ENCODE measurements at regions not wholly inside any gene's neighbourhood (a gene's known extent, or its start where the extent isn't known, plus 50 kb on each side); places are given as distances from the start of the nearest gene placed in this dataset.
"Not testable (repeated sequence)": the region's sequence is repeated elsewhere in the genome, so short reads cannot be mapped to it uniquely, and the experiment has no call there.

- DNase-seq (ENCODE audit: low read depth in 2 of 2) = no peak
- TF ChIP-seq CTCF (IDR thresholded peaks at IDR 0.05; ENCODE audit: low read depth, low read length) = no peak
- H3K4me3 ChIP-seq (replicated peaks in 1 of 2; ENCODE audit: low read depth in 2 of 2, low read length in 2 of 2) = no peak overlapping the region
These were observed 73.3 kb downstream of the OLFM4 start for GRCh38 chr13:53101883-53102282.

- DNase-seq (ENCODE audit: low read depth in 2 of 2) = no peak
- no peak for TF ChIP-seq CTCF (IDR thresholded peaks at IDR 0.05; ENCODE audit: low read depth, low read length)
- no peak overlapping the region for H3K4me3 ChIP-seq (replicated peaks in 1 of 2; ENCODE audit: low read depth in 2 of 2, low read length in 2 of 2)
These were observed 75.5 kb downstream of the OLFM4 start for GRCh38 chr13:53104136-53104535.

- H3K4me3 ChIP-seq (replicated peaks in 1 of 2; ENCODE audit: low read depth in 2 of 2, low read length in 2 of 2) = no peak overlapping the region
- TF ChIP-seq CTCF (IDR thresholded peaks at IDR 0.05; ENCODE audit: low read depth, low read length) = no peak
These were observed 76.9 kb downstream of the OLFM4 start for GRCh38 chr13:53105477-53105876.

GRCh38 chr13:53105890-53106289 lies 77.3 kb downstream of the OLFM4 start:
- no peak for TF ChIP-seq CTCF (IDR thresholded peaks at IDR 0.05; ENCODE audit: low read depth, low read length)
- DNase-seq (ENCODE audit: low read depth in 2 of 2) = no peak
- H3K4me3 ChIP-seq (replicated peaks in 1 of 2; ENCODE audit: low read depth in 2 of 2, low read length in 2 of 2) = no peak overlapping the region

More at GRCh38 chr13:53105477-53105876, 76.9 kb downstream of the OLFM4 start:
- no peak for DNase-seq (ENCODE audit: low read depth in 2 of 2)

- TF ChIP-seq CTCF (IDR thresholded peaks at IDR 0.05; ENCODE audit: low read depth, low read length) = no peak
- no peak for DNase-seq (ENCODE audit: low read depth in 2 of 2)
- no peak overlapping the region for H3K4me3 ChIP-seq (replicated peaks in 1 of 2; ENCODE audit: low read depth in 2 of 2, low read length in 2 of 2)
These were observed 81.6 kb downstream of the OLFM4 start for GRCh38 chr13:53110181-53110580.

- no peak overlapping the region for H3K4me3 ChIP-seq (replicated peaks in 1 of 2; ENCODE audit: low read depth in 2 of 2, low read length in 2 of 2)
- no peak for DNase-seq (ENCODE audit: low read depth in 2 of 2)
- no peak for TF ChIP-seq CTCF (IDR thresholded peaks at IDR 0.05; ENCODE audit: low read depth, low read length)
These were observed 82.0 kb downstream of the OLFM4 start for GRCh38 chr13:53110614-53111013.

GRCh38 chr13:53112522-53112921 lies 83.9 kb downstream of the OLFM4 start:
- no peak overlapping the region for H3K4me3 ChIP-seq (replicated peaks in 1 of 2; ENCODE audit: low read depth in 2 of 2, low read length in 2 of 2)
- no peak for TF ChIP-seq CTCF (IDR thresholded peaks at IDR 0.05; ENCODE audit: low read depth, low read length)
- DNase-seq (ENCODE audit: low read depth in 2 of 2) = no peak

GRCh38 chr13:53117048-53117447 lies 88.4 kb downstream of the OLFM4 start:
- H3K4me3 ChIP-seq (replicated peaks in 1 of 2; ENCODE audit: low read depth in 2 of 2, low read length in 2 of 2); DNase-seq (ENCODE audit: low read depth in 2 of 2): not testable (repeated sequence)
